AG04450 (cell line): ENCODE measurements at regions not wholly inside any gene's neighbourhood (a gene's known extent, or its start where the extent isn't known, plus 50 kb on each side); places are given as distances from the start of the nearest gene placed in this dataset.

Experiments used
- CTCF ChIA-PET: fragments of 300-600, 350-600 bp; formaldehyde crosslinking; extraction: SDS; loops from one replicate; lab custom pipeline; 2022; ENCODE audit warnings: antibody characterized with exemption, inconsistent platforms; lab: Charles Lee
- POLR2A ChIA-PET: fragments of 350-600 bp; formaldehyde crosslinking; extraction: SDS; loops from one replicate; lab custom pipeline; 2021; ENCODE audit warnings: antibody characterized with exemption, inconsistent platforms; lab: Yijun Ruan, JAX
- DNase-seq: peaks from one replicate; pipeline ENCODE4 v3.0.0-alpha.2; 2011; ENCODE audit warnings: low read depth, low spot score
- H3K27ac ChIP-seq: one replicate; pipeline ENCODE4 v1.5.1; 2012; ENCODE audit warnings: low read depth, low read length, control low read depth
- H3K27me3 ChIP-seq: one replicate; pipeline ENCODE4 v1.6.0; 2012; ENCODE audit warnings: low read length; ENCODE audit not compliant: control insufficient read depth, insufficient read depth
- H3K4me3 ChIP-seq: 2 replicates; pipeline ENCODE4 v1.5.1; 2011; ENCODE audit warnings: mild to moderate bottlenecking, low read depth, low read length, control low read depth
- H3K9me3 ChIP-seq: 2 replicates; pipeline ENCODE4 v1.5.1; 2012; ENCODE audit warnings: low read length; ENCODE audit not compliant: control insufficient read depth, insufficient read depth
- TF ChIP-seq, protein P1 (sequence below): IDR thresholded peaks from 2 replicates; pipeline ENCODE4 v1.5.1; 2011; ENCODE audit warnings: low read depth, low read length, control low read depth, inconsistent platforms

DNA sequence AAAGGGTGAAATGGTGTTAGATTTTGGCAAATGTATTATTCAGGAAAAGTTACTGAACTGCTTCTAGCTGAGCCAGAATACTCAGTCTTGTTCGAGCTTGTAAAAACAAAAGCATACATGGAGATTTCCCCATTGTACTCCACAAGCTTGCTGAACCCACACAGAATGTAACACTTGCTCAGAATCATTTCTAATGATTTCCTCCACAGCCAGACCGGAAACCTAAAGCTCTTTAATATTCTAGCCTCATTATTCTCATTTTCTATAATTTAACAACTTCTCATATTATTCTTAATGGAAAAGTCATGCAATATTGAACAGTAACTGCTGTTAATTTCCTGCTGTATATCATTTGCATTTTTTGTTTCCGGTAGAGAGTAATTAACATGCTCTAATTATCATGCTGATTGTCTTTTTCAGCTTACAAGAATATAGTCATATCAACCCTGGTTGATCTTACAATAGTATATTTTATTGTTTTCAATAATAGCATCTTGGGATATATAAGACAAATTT, 1387.5 kb upstream of the EYS start:
- H3K27me3 ChIP-seq = no peaks in the 10 kb centered on the region
- TF ChIP-seq, protein P1, sequence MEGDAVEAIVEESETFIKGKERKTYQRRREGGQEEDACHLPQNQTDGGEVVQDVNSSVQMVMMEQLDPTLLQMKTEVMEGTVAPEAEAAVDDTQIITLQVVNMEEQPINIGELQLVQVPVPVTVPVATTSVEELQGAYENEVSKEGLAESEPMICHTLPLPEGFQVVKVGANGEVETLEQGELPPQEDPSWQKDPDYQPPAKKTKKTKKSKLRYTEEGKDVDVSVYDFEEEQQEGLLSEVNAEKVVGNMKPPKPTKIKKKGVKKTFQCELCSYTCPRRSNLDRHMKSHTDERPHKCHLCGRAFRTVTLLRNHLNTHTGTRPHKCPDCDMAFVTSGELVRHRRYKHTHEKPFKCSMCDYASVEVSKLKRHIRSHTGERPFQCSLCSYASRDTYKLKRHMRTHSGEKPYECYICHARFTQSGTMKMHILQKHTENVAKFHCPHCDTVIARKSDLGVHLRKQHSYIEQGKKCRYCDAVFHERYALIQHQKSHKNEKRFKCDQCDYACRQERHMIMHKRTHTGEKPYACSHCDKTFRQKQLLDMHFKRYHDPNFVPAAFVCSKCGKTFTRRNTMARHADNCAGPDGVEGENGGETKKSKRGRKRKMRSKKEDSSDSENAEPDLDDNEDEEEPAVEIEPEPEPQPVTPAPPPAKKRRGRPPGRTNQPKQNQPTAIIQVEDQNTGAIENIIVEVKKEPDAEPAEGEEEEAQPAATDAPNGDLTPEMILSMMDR = no peak
- ChIA-PET CTCF (no interaction called here), POLR2A (no interaction called here)
- DNase-seq = no peak
- no peaks in the 10 kb centered on the region for H3K9me3 ChIP-seq
- H3K4me3 ChIP-seq = no peak overlapping the region
- no peak overlapping the region for H3K27ac ChIP-seq

DNA sequence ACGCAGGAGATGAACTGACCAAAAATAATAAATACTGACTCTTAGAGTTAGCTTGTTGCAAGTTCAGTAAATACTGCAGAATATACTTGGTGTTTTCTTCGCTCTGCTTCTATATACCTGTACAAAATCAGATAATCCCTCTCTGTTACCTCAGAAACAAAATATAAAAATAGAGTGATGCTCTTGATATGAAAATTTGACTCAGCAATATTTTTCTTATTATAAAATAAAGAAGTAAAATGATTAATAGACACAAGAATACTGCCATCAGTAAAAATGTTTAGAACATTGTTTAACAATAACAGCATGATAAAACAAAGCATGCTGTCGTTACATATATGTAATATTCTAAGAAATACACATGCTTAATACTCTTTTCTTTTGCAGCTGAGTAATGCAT, 1366.9 kb upstream of the EYS start:
- H3K9me3 ChIP-seq = no peaks in the 10 kb centered on the region
- no peak overlapping the region for H3K4me3 ChIP-seq
- DNase-seq = no peak
- ChIA-PET POLR2A (no interaction called here), CTCF (no interaction called here)
- H3K27ac ChIP-seq = no peak overlapping the region
- TF ChIP-seq, protein P1 = no peak
- no peaks in the 10 kb centered on the region for H3K27me3 ChIP-seq

DNA sequence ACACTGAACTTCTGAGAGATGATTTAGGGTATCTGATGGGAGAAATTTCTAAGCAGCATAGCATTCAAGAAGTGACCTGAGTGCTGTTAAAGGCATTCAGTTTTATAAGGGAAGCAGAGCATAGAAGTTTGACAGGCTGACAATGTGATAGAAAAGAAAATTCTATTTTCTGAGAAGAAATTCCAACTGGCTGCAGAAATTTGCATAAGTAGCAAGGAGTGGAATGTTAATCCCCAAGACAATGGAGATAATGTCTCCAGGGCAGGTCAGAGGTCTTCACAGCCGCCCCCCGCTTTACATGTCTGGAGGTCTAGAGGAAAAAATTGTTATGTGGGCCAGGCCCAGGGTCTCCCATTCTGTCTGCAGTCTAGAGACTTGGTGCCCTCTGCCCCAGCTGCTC, 1361.8 kb upstream of the EYS start:
- POLR2A ChIA-PET = no interaction called here
- Histone ChIP-seq H3K27me3 (no peaks in the 10 kb centered on the region), H3K27ac (no peak overlapping the region), H3K4me3 (no peak overlapping the region), H3K9me3 (no peaks in the 10 kb centered on the region)
- CTCF ChIA-PET = no interaction called here
- TF ChIP-seq, protein P1 = no peak
- no peak for DNase-seq

DNA sequence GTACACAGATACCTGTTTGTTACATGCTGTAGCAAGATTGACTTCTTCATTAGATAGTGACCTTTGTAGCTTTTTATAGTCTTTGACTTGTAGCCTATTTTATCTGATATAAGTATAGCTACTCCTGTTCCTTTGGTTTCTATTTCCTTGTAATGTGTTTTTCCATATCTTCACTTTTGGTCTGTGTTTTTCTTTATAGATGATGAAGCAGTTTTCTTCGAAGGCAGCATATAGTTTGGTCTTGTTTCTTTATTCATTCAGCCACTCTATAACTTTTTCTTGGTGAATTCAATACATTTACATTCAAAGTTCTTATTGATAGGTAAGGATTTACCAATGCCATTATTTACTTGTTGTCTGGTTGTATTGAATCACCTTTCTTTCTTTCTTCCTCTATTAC, 1357.3 kb upstream of the EYS start:
- CTCF ChIA-PET = no interaction called here
- TF ChIP-seq, protein P1 = no peak

DNA sequence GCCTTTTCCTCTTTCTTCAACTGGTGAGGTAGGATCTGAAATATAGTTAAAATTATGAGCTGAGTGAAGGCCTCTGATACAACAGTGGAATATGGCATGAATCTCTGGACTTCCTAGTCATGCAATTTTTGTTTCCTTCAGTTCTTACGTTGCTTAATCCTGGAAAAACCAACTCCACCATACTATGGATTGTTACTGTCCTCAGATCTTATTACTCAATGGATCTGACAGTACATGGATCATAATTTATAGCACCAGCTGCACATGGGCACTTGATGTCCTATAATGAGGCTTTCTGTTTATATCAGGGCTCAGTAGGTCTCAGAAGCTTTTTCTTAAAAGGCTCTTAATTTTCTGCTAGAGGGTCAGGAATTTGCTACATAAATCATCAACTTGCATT, 1341.0 kb upstream of the EYS start:
- no peaks in the 10 kb centered on the region for H3K9me3 ChIP-seq
- TF ChIP-seq, protein P1 = no peak
- CTCF ChIA-PET = no interaction called here
- H3K27me3 ChIP-seq = no peaks in the 10 kb centered on the region
- DNase-seq = no peak
- H3K27ac ChIP-seq = no peak overlapping the region
- POLR2A ChIA-PET = no interaction called here
- no peak overlapping the region for H3K4me3 ChIP-seq

More for the DNA sequence above, 1357.3 kb upstream of the EYS start:
- H3K9me3 ChIP-seq = no peaks in the 10 kb centered on the region; the same call in 1 of the 2 replicates
- DNase-seq = no peak
- H3K4me3 ChIP-seq = no peak overlapping the region
- no peak overlapping the region for H3K27ac ChIP-seq
- no peaks in the 10 kb centered on the region for H3K27me3 ChIP-seq
- POLR2A ChIA-PET = no interaction called here
